ENCODE measurements at regions not wholly inside any gene's neighbourhood (a gene's known extent, or its start where the extent isn't known, plus 50 kb on each side); places are given as distances from the start of the nearest gene placed in this dataset.
"Not testable (repeated sequence)": the region's sequence is repeated elsewhere in the genome, so short reads cannot be mapped to it uniquely, and the experiment has no call there.

GRCh38 chr13:22883262-22883840 is 297.4 kb upstream of the SGCG start:
- intact Hi-C loops (cut with DNase I; ENCODE audit: low total_unique reads), result no loop called here
- ATAC-seq, result no peak
- DNase-seq, result no peak
- no peak overlapping the region for H3K4me3 ChIP-seq
- in situ Hi-C loops (cut with MboI; ENCODE audit: low sequenced_read_pairs in 4 of 4), result no loop called here
- no peaks in the 10 kb centered on the region for H3K36me3 ChIP-seq
- H3K9me3 ChIP-seq, result no peaks in the 10 kb centered on the region
- no peaks in the 10 kb centered on the region for H3K4me1 ChIP-seq
- no peak overlapping the region for H3K27ac ChIP-seq
- H3K27me3 ChIP-seq, result no peaks in the 10 kb centered on the region
- no peak for TF ChIP-seq POLR2A (IDR thresholded peaks at IDR 0.05)
- TF ChIP-seq CTCF (IDR thresholded peaks at IDR 0.05 in 4 of 5, conservative IDR thresholded peaks at IDR 0.05 in 1 of 5), result no peak

GRCh38 chr13:22883956-22884355 is 296.8 kb upstream of the SGCG start:
- Histone ChIP-seq H3K27ac (no peak overlapping the region), H3K9me3 (no peaks in the 10 kb centered on the region), H3K27me3 (no peaks in the 10 kb centered on the region), H3K36me3 (no peaks in the 10 kb centered on the region), H3K4me1 (no peaks in the 10 kb centered on the region), H3K4me3 (no peak overlapping the region)
- intact Hi-C loops (cut with DNase I; ENCODE audit: low total_unique reads) (no loop called here), in situ Hi-C loops (cut with MboI; ENCODE audit: low sequenced_read_pairs in 4 of 4) (no loop called here)
- no peak for TF ChIP-seq POLR2A (IDR thresholded peaks at IDR 0.05)
- no peak for TF ChIP-seq CTCF (IDR thresholded peaks at IDR 0.05 in 4 of 5, conservative IDR thresholded peaks at IDR 0.05 in 1 of 5)
- ATAC-seq, result no peak
- no peak for DNase-seq

- H3K27ac ChIP-seq; in situ Hi-C loops (cut with MboI; ENCODE audit: low sequenced_read_pairs in 4 of 4); H3K27me3 ChIP-seq; intact Hi-C loops (cut with DNase I; ENCODE audit: low total_unique reads); H3K9me3 ChIP-seq; DNase-seq; H3K4me3 ChIP-seq; H3K36me3 ChIP-seq; H3K4me1 ChIP-seq; ATAC-seq: not testable (repeated sequence)
Measured at GRCh38 chr13:22886061-22886460, 294.7 kb upstream of the SGCG start.

- in situ Hi-C loops (cut with MboI; ENCODE audit: low sequenced_read_pairs in 4 of 4), result not testable (repeated sequence)
Measured at GRCh38 chr13:22889376-22889775, 291.4 kb upstream of the SGCG start.

GRCh38 chr13:22893204-22893603 is 287.6 kb upstream of the SGCG start:
- H3K27ac ChIP-seq, result no peak overlapping the region
- no peaks in the 10 kb centered on the region for H3K9me3 ChIP-seq
- H3K27me3 ChIP-seq, result no peaks in the 10 kb centered on the region
- in situ Hi-C loops (cut with MboI; ENCODE audit: low sequenced_read_pairs in 4 of 4), result no loop called here
- TF ChIP-seq CTCF (IDR thresholded peaks at IDR 0.05 in 4 of 5, conservative IDR thresholded peaks at IDR 0.05 in 1 of 5) (no peak), POLR2A (IDR thresholded peaks at IDR 0.05) (no peak)
- H3K4me1 ChIP-seq, result no peaks in the 10 kb centered on the region
- DNase-seq (no peak), ATAC-seq (no peak)
- H3K36me3 ChIP-seq, result no peaks in the 10 kb centered on the region
- intact Hi-C loops (cut with DNase I; ENCODE audit: low total_unique reads), result no loop called here
- no peak overlapping the region for H3K4me3 ChIP-seq

More at GRCh38 chr13:22889376-22889775, 291.4 kb upstream of the SGCG start:
- H3K4me1 ChIP-seq; H3K9me3 ChIP-seq; H3K27me3 ChIP-seq; DNase-seq; intact Hi-C loops (cut with DNase I; ENCODE audit: low total_unique reads); H3K36me3 ChIP-seq; ATAC-seq; H3K27ac ChIP-seq; H3K4me3 ChIP-seq: not testable (repeated sequence)

- in situ Hi-C loops (cut with MboI; ENCODE audit: low sequenced_read_pairs in 4 of 4), result no loop called here
Measured at GRCh38 chr13:22893777-22894176, 287.0 kb upstream of the SGCG start.

More at GRCh38 chr13:22893777-22894176, 287.0 kb upstream of the SGCG start:
- no peaks in the 10 kb centered on the region for H3K4me1 ChIP-seq
- H3K27me3 ChIP-seq, result no peaks in the 10 kb centered on the region
- ATAC-seq (no peak), DNase-seq (no peak)
- H3K36me3 ChIP-seq, result no peaks in the 10 kb centered on the region
- no peak overlapping the region for H3K4me3 ChIP-seq
- no peak overlapping the region for H3K27ac ChIP-seq
- intact Hi-C loops (cut with DNase I; ENCODE audit: low total_unique reads), result no loop called here
- no peak for TF ChIP-seq POLR2A (IDR thresholded peaks at IDR 0.05)
- no peak for TF ChIP-seq CTCF (IDR thresholded peaks at IDR 0.05 in 4 of 5, conservative IDR thresholded peaks at IDR 0.05 in 1 of 5)
- H3K9me3 ChIP-seq, result no peaks in the 10 kb centered on the region

All from gastrocnemius medialis (tissue), 4 donors.